GM19240 (cell line): ENCODE measurements at regions not wholly inside any gene's neighbourhood (a gene's known extent, or its start where the extent isn't known, plus 50 kb on each side); places are given as distances from the start of the nearest gene placed in this dataset.

Experiments used
- DNase-seq: peaks from one replicate; pipeline ENCODE4 v3.0.0; 2011; ENCODE audit warnings: low spot score; ENCODE audit not compliant: insufficient read length

DNA sequence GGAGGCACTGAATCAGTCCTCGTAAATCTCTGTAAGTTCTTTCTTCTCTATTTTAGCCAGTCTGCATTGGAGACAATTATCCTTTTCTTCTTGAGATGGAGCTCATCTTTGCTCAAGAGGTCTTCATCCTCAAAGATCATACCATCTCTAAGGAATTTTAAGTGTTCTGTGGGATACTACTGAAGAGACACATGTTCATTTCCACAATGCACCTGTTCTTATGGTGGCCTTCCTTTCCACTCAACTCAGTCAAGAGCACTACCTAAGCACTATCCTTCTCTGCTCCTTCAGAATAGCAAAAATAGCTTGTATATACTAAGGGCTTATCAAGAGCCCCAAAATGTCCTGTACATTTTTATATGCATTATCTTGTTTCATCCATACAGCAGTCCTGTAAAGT, 214.0 kb downstream of the KLF5 start:
- no peak for DNase-seq

DNA sequence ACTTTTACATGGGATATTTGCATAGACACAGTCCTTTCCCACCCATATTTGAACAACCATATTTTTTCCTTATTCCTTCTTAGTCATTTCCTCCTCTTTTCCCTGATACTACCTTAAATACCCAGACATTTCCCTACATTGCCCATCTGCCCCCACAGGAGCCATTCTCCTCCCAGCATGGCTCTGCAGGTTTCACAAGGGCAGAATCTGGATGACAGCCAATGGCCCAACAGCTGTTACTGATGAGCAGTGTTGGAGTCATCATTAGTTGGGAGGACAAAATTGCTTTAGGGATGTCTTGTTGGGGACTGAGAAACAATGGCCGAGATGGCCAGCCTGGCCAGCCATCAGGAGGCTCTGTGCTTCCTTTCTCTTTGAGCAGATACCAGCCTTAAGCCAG, 209.5 kb downstream of the KLF5 start:
- no peak for DNase-seq

DNA sequence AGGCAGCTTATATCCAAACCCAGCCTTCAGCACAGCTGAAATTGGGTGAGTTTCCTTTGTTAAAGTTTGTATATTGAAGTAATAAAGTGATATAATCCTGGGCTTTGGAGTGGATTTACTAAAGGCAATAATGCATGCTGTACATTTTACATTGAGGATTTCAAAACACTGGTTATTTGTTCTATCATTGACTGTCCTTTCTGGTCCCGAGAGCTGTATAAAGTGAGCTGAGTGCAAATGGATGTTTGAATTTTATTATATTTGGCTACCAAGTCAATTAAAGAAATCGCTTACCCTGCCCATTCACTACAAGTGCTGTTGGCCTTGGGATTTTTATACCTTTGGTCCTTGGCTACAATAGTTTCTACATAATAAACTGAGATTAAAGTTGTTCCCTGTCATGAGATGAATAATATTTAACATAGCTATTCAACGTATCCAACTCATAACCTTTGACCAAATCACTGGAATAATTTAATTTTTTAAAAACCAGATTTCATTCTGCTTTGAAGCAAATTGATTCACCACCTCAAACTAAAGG, 207.9 kb downstream of the KLF5 start:
- DNase-seq, result no peak

DNA sequence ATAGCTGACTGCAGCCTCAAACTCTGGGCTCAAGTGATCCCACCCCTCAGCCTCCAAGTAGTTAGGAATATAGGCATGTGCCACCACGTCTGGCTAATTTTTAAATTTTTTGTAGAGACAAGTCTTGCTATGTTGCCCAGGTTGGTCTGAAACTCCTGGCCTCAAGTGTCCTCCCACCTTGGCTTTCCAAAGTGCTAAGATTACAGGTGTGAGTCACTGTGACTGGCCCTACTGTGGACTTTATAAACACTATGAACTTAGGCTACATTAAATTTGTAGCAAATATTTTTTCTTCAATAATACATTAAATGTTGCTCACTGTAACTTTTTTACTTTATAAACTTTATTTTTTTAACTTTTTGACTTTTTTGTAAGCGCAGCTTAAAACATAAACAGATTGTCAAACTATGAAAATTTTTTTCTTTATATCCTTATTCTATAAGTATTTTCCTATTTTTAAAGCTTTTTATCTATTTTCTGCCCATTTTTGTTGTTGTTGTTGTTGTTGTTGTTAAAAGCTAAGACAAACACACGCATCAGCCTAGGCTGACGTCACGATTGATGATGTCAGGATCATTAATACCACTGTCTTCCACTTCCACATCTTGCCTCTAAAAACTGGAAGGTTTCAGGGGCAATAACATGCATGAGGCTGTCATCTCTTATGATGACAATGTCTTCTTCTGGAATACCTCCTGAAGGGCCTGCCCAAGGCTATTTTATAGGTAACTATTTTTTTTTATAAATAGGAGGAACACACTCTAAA, 204.2 kb downstream of the KLF5 start:
- no peak for DNase-seq

DNA sequence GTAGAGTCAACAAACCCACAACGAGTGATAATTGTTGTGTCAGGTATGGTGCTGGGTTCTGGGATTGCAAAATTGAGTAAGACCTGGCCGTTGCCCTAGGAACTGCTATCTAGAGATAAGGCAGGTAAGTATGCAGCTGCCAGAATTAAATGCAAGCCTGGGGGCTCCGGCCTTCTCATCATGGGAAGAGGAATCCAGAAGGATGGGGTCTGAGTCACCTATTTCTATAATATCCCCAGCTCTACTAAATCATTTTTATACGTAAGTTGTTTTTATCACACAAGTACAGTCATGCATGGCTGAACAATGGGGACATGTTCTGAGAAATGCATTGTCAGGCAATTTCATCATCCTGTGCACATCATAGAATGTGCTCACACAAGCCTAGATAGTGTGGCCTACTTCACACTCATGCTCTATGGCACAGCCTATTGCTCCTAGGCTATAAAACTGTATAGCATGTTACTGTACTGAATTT, 203.0 kb downstream of the KLF5 start:
- no peak for DNase-seq

DNA sequence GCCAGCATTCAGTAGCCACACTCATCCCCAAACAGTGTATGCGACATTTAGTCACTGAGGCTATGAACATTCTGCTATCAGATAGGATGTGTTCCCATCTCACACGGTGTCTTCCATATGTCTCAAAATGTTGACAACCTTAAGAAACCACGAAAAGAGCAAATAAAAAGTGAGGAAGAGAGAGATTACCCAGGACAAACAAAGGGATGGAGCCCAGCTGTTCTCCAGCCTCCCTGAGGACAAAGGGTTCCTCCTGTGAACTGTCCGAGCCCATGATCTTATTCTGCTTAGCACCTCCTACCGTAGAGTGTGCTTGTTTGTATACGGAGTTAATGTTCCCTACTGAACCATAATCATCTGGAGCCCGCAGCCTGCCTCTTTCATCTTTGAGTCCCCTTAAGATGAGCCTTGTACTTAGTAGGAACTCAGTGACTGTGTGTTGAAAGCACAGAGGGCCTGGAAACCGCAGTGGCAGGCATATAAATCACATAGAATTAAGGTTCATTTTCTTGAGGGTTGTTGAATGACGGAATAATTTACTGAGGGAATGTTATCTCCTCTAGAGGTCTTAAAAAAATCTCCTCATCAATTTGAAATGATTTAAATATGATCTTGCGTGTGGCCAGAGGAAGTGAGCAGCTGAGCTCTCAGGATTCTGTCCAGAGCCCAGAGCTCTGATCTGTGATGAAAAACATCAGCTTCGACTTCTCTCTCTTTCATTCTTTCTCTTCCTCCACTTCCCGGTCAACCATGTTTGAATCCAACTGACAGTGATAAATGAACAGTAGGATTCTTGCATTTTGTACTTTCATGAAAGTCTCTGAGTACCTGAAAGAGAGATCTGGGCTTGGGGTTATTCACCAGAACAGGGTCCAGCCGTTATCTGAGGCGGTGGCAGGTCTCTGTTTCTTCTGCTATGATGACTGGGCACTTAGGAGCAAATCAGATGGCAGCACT, 200.5 kb downstream of the KLF5 start:
- DNase-seq, result no peak

DNA sequence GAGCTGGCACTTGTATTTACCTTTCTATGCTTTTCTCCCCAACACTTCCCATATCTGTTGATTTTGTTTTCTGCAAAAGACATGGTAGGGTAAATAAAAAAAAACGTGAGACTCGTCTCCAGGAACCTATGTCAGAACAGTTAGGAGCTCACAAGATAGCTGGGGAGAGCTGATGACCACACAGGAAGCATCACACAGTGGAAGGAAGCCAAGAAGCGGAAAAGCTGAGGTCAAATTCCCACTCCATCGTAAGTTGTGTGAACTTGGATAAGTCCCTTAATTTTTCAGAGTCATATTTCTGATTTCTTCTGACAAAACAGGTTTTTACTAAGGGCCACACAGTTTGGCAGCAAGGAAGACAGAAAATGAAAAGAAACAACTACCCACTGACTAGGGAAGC, 199.6 kb downstream of the KLF5 start:
- no peak for DNase-seq

DNA sequence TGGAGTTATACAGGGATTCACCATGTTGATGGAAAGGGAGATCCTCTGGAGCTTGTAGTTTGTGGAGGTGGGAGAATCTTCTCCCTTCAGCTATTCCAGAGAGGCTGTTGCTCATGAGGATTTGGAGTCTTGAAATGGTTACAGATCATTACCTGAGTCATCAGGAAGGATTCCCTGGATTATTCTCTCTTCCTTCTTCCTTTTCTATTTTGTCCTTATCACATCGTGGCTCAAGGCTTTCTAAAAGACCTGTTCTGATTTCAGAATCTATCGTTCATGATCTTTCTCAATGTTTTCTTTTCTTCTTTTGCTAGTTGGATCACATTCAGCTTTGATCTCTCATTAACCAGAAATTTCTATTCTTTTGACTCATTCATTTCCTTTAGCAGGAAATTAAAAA, 196.0 kb downstream of the KLF5 start:
- no peak for DNase-seq

DNA sequence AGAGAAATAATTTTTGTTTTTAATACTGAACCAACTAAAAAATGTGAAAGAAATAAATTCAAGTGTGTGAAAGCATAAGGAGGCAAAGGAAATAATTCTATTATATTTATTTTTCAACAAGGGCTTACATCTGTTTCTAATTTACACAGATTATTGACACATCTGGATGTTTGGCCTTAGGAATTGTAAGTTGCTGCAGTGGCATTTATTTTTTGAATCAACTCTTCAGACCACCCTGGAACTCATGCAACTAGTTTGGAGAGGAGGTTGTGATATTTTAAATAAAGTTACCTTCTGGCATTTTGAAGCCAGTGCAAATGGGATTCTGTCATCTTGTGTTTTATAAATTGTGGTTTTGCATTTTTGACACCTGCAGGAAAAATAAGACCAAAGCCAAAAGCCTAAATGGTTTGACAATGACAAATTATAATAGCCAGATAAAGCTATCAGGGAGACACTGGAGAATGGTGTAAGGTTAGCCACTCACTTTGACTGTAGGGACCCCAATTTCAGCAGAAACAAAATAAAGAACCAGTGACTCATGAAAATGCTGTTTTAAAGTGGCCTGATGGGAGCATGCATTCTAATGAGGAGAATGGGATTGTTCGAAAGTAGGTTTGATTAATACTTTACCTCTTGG, 192.9 kb downstream of the KLF5 start:
- DNase-seq, result no peak

DNA sequence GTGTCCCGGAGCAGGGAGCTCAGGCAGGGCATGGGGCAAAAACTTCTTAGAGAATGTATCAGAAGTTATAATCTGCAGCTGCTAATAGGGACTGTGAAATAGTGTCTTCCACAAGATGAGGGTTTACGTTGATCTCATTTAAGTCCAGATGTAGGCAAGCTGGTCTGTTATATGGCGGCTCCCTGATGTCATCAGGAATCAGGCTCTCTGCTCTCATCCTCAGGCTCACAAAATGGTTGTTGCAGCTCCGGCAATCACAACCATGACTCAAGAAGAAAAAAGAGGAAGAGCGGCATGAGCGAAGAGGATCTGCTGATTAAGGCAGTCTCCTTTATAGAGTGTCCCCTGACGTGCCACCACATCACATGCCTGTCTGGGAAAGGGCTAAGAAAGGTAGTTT, 191.3 kb downstream of the KLF5 start:
- DNase-seq, result no peak

DNA sequence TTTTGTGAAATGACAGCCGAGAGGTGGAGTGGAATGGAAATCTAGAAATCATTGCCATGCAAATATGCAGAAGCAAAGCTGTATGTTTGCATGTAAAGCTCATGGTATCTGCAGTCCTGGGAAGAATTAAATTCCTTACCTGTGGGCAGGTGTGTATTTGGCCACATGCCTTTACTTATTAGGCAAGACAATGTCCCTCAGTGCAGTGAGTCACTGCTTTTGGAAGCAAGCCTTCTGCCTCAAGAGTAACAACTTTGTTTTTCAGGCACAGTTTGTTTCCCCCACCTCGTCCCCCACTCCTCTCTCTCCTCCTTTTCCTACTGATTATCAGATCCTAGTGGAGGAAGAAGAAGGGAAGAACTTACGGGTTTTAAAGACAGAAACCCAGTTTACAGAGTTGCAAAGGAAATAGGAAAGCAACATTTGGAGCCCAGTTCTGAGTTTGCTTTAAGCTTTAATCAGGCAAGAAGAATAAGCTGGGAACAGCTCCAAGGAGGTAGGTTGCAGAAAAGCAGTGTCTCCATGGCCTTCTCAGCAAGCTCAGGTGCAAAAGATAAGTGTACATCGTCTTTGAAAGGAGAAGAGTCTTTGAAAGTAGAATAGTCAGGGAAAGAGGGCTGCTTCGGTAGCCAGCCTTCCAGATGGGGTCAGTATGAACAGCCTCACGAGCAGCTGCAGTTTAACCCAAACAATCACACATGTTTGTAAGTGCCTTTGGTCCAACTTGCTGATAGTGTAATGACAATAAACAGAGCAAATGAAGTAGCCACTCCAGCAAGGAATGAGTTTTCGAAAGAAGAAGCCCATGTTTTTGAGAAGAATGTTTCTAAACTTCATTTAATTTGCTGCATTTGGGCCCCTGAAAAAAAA, 190.1 kb downstream of the KLF5 start:
- no peak for DNase-seq

DNA sequence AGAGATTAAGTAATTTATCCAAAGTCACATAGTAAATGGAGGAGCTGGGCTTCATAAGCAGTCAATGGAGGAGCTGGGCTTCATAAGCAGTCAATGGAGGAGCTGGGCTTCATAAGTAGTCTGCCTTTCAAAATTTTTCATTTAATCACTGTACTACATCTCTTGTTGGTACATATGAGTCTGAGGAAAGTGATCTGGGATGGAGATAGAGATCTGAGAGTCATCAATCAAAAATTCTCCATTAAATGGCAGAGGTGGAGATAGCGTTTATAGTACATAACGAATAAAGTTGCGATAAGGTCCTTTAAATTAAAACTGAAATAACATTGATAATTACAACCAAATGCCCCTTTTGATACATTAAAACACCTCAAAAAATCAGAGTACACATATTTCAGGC, 189.3 kb downstream of the KLF5 start:
- no peak for DNase-seq

DNA sequence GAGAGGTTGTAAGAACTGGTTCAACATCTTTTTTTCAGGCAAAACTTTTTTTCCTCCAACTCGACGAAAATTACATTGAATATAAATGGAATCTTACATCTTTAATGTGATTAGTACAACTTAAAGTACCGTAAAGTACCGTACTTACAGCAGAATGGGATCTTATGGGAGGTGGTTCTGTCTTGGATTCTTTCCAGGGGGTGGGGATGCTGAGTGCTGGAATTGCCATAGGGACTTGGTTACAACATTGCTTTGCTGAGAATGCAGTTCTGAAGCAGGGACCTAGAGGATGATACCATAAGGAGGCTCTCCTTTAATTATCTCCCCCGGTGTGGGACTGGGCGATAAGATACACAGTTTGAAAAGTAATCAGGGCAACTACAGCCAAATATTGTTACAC, 186.4 kb downstream of the KLF5 start:
- no peak for DNase-seq

DNA sequence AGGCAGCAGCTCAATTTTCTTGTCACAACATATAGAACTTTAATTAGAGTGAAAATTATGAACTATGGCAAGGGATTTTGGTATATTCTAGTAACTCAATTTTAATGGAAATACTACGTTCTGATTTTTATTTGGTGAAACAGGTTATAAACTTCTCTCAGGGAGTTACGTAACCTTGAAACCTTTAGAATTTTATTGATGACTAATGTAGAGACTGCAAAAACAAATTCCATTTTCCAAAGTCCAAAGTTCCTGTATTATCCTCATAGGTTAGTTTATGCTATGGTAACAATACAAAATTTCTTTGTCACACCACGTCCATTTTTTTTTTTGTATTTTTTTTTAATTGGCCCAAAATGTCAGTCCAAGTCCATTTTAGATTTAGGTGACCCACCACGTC, 185.7 kb downstream of the KLF5 start:
- DNase-seq, result no peak

DNA sequence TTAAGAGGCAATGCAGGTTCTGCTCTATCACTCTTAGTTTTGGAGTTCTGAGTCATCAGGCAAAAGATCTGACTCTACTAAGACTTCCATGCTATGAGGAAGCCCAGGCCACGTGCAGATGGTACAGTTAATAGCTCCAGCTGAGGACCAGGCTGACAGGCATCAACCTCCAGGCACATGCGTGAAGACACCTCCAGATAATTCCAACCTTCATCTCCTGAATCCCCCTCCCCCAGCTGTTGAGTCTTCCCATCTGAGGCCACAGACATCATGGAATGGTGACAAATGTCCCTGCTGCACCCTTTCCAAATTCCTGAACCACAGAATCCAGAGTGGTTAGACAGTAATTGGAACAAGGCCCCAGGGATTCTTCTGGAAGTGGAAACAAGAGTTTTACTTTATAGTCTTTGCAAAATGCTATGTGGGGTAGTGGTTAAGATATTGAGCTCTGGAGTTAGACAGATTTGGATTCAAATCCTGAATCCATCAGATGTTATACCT, 183.8 kb downstream of the KLF5 start:
- DNase-seq, result no peak

DNA sequence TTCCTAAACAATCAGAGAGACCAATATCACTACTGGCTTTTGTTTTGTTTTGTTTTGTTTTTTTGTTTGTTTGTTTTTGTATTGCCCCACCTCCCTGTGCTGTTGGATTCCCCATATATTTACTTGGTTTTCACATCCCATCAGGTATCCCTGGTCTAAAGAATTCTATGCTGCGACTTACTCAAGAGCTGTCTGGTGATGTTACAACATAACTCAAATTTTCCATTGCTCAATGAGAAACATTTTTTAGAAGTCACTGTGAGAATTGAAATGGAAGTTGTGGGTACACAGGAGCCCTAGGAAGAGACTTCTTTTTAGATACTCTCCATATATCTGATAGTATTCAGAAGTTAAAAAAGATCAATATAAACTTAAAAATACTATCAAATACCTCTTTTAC, 181.4 kb downstream of the KLF5 start:
- DNase-seq, result no peak

DNA sequence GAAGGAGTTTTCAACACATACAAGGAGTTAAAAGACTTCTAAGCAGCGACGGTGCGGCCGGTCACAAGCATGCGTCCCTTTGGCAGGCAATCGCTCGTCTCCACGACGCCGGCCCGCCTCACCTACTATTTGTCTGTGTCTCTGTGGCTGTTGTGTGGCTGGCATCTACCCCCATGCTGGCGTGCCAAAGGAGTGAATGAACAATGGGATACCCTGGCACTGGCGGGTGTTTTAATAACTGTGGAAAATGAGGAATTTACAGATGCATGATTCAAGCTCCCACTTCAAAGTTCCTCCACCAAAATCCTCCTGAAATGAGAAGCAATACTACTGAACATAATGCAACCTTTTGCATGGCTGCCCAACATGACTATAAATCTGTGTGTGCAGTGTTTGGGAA, 176.6 kb downstream of the KLF5 start:
- DNase-seq, result no peak

DNA sequence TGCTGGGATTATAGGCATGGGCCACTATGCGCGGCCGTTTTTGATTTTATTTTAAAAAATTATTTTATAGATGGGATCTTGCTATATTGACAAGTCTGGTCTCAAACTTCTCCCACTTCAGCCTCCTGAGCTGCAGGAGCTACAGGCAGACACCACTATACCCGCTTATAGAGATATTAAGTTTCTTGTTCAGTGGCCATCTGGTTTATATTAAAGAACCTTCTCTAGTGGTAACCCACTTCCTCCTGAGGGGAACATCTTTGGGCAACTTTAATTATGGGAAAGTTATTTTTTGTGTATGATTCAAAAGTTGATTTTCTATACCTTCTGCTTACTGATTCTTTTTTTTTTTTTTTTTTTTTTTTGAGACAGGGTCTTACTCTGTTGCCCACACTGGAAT, 172.7 kb downstream of the KLF5 start:
- DNase-seq, result no peak

DNA sequence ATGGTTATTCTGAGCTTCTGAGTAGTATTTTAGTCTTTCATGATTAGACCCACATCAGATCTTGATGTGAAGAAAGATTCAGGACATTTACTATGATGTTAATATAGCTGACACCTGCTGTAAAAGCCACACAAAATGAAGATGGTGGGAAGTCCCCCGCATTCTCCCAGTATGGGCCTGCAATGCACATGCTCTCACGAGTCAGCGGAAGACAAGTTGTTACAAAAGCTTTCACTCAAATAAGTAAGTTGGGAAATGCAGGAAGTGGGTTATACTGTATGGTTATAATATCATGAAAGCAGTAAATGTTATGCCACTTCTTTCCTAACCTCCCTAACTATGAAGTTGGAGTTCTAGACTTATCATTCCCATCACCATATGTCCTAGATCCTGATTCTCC, 171.9 kb downstream of the KLF5 start:
- DNase-seq, result no peak

DNA sequence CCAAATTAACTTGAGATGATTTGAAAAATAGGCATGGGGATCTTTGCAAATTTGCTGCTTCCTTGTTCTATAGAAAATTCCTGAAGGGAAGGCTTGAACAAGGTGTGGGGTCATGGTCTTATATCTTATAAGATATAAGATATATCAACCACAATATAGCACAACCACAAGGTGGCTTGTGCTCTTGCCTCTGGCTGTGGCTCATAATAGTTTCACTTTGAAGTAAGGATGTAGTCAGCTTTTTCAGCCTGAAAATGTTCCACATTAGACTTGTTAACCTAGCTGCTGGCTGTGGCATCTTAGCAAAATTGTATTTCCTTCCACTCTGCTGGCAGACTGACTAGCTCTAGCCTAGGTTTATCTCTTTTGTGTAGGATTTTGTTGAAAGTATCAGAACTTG, 169.7 kb downstream of the KLF5 start:
- no peak for DNase-seq

DNA sequence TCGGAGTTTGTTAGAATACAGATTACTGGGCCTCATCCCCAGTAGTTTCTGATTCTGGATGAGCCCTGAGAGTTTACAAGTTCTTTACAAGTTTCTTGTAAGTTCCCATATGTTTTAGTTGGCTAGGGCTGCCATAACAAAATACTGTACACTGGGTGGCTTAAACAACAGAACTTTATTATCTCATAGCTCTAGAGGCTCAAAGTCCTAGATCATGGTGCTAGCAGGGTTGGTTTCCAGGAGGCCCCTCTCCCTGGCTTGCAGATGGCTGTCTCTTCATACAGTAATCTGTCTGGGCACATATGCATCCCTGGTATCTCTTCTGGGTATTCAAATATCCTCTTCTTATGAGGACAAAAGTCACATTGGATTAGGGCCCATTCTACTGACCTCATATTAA, 167.2 kb downstream of the KLF5 start:
- no peak for DNase-seq
